ENCODE measurements at regions not wholly inside any gene's neighbourhood (a gene's known extent, or its start where the extent isn't known, plus 50 kb on each side); places are given as distances from the start of the nearest gene placed in this dataset.

- TF ChIP-seq GATA2 (CRISPR knock-in tag; IDR thresholded peaks at IDR 0.05) = no peak
- no peak for TF ChIP-seq ELF1 (IDR thresholded peaks at IDR 0.05)
- TF ChIP-seq, protein P1, sequence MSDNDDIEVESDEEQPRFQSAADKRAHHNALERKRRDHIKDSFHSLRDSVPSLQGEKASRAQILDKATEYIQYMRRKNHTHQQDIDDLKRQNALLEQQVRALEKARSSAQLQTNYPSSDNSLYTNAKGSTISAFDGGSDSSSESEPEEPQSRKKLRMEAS (IDR thresholded peaks at IDR 0.05; ENCODE audit: low read depth) = no peak
Observed at GRCh38 chr1:102096162-102096561, 99.4 kb upstream of the OLFM3 start (continued).

- ChIA-PET CTCF (no interaction called here), POLR2A (no interaction called here)
- Histone ChIP-seq H4K20me1 (ENCODE audit: insufficient read depth) (no peaks in the 10 kb centered on the region), H3K9me2 (no peaks in the 10 kb centered on the region), H3K4me2 (no peak overlapping the region), H3K9ac (no peak overlapping the region), H3K27me3 (ENCODE audit: insufficient read depth) (no peaks in the 10 kb centered on the region), H3K4me1 (ENCODE audit: control insufficient read depth in 1 of 2, insufficient read depth in 2 of 2, low read depth in 1 of 2, low read length in 1 of 2) (no peaks in the 10 kb centered on the region), H3F3A (replicated peaks; ENCODE audit: insufficient read depth) (no peaks in the 10 kb centered on the region), H2AFZ (ENCODE audit: low read depth) (no peak overlapping the region), H3K79me2 (ENCODE audit: insufficient read depth) (no peaks in the 10 kb centered on the region), H3K4me3 (ENCODE audit: low read depth in 2 of 2, low read length in 1 of 2) (no peak overlapping the region), H3K27ac (ENCODE audit: low read depth in 2 of 2, low read length in 1 of 2) (no peak overlapping the region), H3K36me3 (replicated peaks in 1 of 2; ENCODE audit: control insufficient read depth in 1 of 2, insufficient read depth in 2 of 2, low read length in 1 of 2) (no peaks in the 10 kb centered on the region), H3K9me3 (no peaks in the 10 kb centered on the region)
- 36% methylated on average over 1 of the region's 1 CpG for WGBS (ENCODE audit: low lambda C conversion rate)
- TF ChIP-seq CTCF (IDR thresholded peaks at IDR 0.05) (no peak), EP300 (IDR thresholded peaks at IDR 0.05; ENCODE audit: borderline replicate concordance in 1 of 2, low read depth in 1 of 2, low read length in 1 of 2) (no peak)
- no peak for DNase-seq
Observed at GRCh38 chr1:102089791-102090190, 93.1 kb upstream of the OLFM3 start.

GRCh38 chr1:102085896-102086295, 89.2 kb upstream of the OLFM3 start:
- Histone ChIP-seq H3K4me2 (no peak overlapping the region), H3F3A (replicated peaks; ENCODE audit: insufficient read depth) (no peaks in the 10 kb centered on the region), H4K20me1 (ENCODE audit: insufficient read depth) (no peaks in the 10 kb centered on the region), H3K4me1 (ENCODE audit: control insufficient read depth in 1 of 2, insufficient read depth in 2 of 2, low read depth in 1 of 2, low read length in 1 of 2) (no peaks in the 10 kb centered on the region), H3K9me3 (no peaks in the 10 kb centered on the region), H3K27me3 (ENCODE audit: insufficient read depth) (no peaks in the 10 kb centered on the region), H3K27ac (ENCODE audit: low read depth in 2 of 2, low read length in 1 of 2) (no peak overlapping the region), H2AFZ (ENCODE audit: low read depth) (no peak overlapping the region), H3K9me2 (no peaks in the 10 kb centered on the region), H3K9ac (no peak overlapping the region), H3K79me2 (ENCODE audit: insufficient read depth) (no peaks in the 10 kb centered on the region), H3K36me3 (replicated peaks in 1 of 2; ENCODE audit: control insufficient read depth in 1 of 2, insufficient read depth in 2 of 2, low read length in 1 of 2) (no peaks in the 10 kb centered on the region), H3K4me3 (ENCODE audit: low read depth in 2 of 2, low read length in 1 of 2) (no peak overlapping the region)
- 57% methylated on average over 1 of the region's 1 CpG for WGBS (ENCODE audit: low lambda C conversion rate)
- ChIA-PET CTCF (no interaction called here), POLR2A (no interaction called here)
- no peak for DNase-seq
- TF ChIP-seq EZH2phosphoT487 (IDR thresholded peaks at IDR 0.05; ENCODE audit: borderline replicate concordance, low read depth) (no peak), USF2 (IDR thresholded peaks at IDR 0.05; ENCODE audit: borderline replicate concordance, low read depth, low read length) (no peak), SMC3 (IDR thresholded peaks at IDR 0.05; ENCODE audit: low read depth, low read length) (no peak), TCF12 (IDR thresholded peaks at IDR 0.05) (no peak), TEAD4 (IDR thresholded peaks at IDR 0.05; ENCODE audit: borderline replicate concordance, insufficient read depth) (no peak)
- TF ChIP-seq, protein P2, sequence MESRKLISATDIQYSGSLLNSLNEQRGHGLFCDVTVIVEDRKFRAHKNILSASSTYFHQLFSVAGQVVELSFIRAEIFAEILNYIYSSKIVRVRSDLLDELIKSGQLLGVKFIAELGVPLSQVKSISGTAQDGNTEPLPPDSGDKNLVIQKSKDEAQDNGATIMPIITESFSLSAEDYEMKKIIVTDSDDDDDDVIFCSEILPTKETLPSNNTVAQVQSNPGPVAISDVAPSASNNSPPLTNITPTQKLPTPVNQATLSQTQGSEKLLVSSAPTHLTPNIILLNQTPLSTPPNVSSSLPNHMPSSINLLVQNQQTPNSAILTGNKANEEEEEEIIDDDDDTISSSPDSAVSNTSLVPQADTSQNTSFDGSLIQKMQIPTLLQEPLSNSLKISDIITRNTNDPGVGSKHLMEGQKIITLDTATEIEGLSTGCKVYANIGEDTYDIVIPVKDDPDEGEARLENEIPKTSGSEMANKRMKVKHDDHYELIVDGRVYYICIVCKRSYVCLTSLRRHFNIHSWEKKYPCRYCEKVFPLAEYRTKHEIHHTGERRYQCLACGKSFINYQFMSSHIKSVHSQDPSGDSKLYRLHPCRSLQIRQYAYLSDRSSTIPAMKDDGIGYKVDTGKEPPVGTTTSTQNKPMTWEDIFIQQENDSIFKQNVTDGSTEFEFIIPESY (IDR thresholded peaks at IDR 0.05; ENCODE audit: borderline replicate concordance, low read depth) = no peak
